K562 (cell line): ENCODE measurements at regions not wholly inside any gene's neighbourhood (a gene's known extent, or its start where the extent isn't known, plus 50 kb on each side); places are given as distances from the start of the nearest gene placed in this dataset.

ENCODE experiments used
- CBX3 ChIP-seq, 2 experiments: IDR thresholded peaks; 1 replicate in 1 of 2; 2 replicates in 1 of 2; pipeline ENCODE4 v1.6.1; 2012; ENCODE audit warnings: inconsistent platforms in 2 of 2, low read length in 2 of 2, borderline replicate concordance in 1 of 2, control low read depth in 1 of 2
- NR1H2 ChIP-seq: sonication (generic); formaldehyde crosslinking; IDR thresholded peaks from 2 replicates; pipeline ENCODE4 v1.4.0; 2020; ENCODE audit warnings: mild to moderate bottlenecking, missing genetic modification reagents
- PBX2 ChIP-seq, 2 experiments: IDR thresholded peaks in 1 of 2; conservative IDR thresholded peaks in 1 of 2; 2 replicates each; pipeline ENCODE4 v1.6.1; 2016; ENCODE audit warnings: low read depth in 2 of 2, mild to moderate bottlenecking in 1 of 2, missing compliant biosample characterization in 1 of 2, missing genetic modification characterization in 1 of 2, moderate library complexity in 1 of 2
- THAP12 ChIP-seq: fragments of 250-450 bp; sonication (Bioruptor Pico); IDR thresholded peaks from 2 replicates; pipeline ENCODE4 v1.9.0; 2021; ENCODE audit warnings: mild to moderate bottlenecking, inconsistent platforms
- ZFP36 ChIP-seq: fragments of 150-350 bp; IDR thresholded peaks from 2 replicates; pipeline ENCODE4 v1.6.1; 2018; ENCODE audit warnings: low read length, low read depth; ENCODE audit not compliant: partially characterized antibody
- ZNF143 ChIP-seq: sonication (generic); formaldehyde crosslinking; IDR thresholded peaks from 2 replicates; pipeline ENCODE4 v1.9.0; 2022; ENCODE audit warnings: mild to moderate bottlenecking, missing genetic modification reagents
- TF ChIP-seq, protein P1 (sequence below): fragments of 250-450 bp; sonication (Bioruptor Pico); IDR thresholded peaks from 2 replicates; pipeline ENCODE4 v1.5.0; 2022; ENCODE audit warnings: mild to moderate bottlenecking
- TF ChIP-seq, protein P2 (sequence below): fragments of 450-650 bp; IDR thresholded peaks from 2 replicates; pipeline ENCODE4 v1.6.1; 2016; ENCODE audit warnings: borderline replicate concordance

DNA sequence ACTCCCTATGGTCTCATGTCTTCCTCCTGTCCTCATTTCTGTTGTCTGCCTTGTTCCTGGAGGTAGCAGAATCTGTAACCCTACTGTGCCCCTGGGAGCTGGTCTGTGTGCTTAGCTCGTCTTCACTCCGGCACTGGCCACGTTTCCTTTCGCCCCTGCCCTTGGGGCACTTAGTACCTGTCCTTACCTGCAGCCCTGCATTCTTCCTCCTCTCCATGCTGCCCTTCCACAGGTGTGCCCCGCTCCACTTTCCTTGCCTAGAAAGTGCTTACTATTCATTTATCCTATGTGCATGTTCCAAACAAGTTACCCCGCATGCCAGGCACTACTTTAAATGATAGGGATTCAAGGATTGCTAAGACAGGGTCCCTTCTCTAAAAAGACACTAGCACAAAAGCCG is 199.9 kb upstream of the ZMIZ1 start (continued):
- TF ChIP-seq, protein P1, sequence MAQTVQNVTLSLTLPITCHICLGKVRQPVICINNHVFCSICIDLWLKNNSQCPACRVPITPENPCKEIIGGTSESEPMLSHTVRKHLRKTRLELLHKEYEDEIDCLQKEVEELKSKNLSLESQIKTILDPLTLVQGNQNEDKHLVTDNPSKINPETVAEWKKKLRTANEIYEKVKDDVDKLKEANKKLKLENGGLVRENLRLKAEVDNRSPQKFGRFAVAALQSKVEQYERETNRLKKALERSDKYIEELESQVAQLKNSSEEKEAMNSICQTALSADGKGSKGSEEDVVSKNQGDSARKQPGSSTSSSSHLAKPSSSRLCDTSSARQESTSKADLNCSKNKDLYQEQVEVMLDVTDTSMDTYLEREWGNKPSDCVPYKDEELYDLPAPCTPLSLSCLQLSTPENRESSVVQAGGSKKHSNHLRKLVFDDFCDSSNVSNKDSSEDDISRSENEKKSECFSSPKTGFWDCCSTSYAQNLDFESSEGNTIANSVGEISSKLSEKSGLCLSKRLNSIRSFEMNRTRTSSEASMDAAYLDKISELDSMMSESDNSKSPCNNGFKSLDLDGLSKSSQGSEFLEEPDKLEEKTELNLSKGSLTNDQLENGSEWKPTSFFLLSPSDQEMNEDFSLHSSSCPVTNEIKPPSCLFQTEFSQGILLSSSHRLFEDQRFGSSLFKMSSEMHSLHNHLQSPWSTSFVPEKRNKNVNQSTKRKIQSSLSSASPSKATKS (CRISPR knock-in tag): no peak
- TF ChIP-seq ZFP36 (no peak), THAP12 (CRISPR knock-in tag) (no peak), NR1H2 (CRISPR knock-in tag) (no peak), CBX3 (IDR thresholded peaks at IDR 0.05; ENCODE audit: borderline replicate concordance in 1 of 2, low read length in 2 of 2) (no peak), PBX2 (CRISPR knock-in tag; IDR thresholded peaks at IDR 0.05; ENCODE audit: low read depth) (no peak), PBX2 (tag; conservative IDR thresholded peaks at IDR 0.05; ENCODE audit: low read depth) (no peak), ZNF143 (CRISPR knock-in tag) (no peak)
- TF ChIP-seq, protein P2, sequence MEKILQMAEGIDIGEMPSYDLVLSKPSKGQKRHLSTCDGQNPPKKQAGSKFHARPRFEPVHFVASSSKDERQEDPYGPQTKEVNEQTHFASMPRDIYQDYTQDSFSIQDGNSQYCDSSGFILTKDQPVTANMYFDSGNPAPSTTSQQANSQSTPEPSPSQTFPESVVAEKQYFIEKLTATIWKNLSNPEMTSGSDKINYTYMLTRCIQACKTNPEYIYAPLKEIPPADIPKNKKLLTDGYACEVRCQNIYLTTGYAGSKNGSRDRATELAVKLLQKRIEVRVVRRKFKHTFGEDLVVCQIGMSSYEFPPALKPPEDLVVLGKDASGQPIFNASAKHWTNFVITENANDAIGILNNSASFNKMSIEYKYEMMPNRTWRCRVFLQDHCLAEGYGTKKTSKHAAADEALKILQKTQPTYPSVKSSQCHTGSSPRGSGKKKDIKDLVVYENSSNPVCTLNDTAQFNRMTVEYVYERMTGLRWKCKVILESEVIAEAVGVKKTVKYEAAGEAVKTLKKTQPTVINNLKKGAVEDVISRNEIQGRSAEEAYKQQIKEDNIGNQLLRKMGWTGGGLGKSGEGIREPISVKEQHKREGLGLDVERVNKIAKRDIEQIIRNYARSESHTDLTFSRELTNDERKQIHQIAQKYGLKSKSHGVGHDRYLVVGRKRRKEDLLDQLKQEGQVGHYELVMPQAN: no peak
